Fibroblast of lung (primary cell): ENCODE measurements at regions not wholly inside any gene's neighbourhood (a gene's known extent, or its start where the extent isn't known, plus 50 kb on each side); places are given as distances from the start of the nearest gene placed in this dataset.

Experiments used
- EZH2 ChIP-seq: IDR thresholded peaks from 2 replicates; pipeline ENCODE4 v1.5.1; 2012; ENCODE audit warnings: low read length, control low read depth, mild to moderate bottlenecking; ENCODE audit errors: missing control alignments
- TF ChIP-seq, protein P1 (sequence below), 2 donors: IDR thresholded peaks in 1 of 2; conservative IDR thresholded peaks in 1 of 2; 1 replicate in 1 of 2; 2 replicates in 1 of 2; pipeline ENCODE4 v1.5.1; 2011 to 2012; ENCODE audit warnings: low read length in 2 of 2, control low read depth in 1 of 2, inconsistent platforms in 1 of 2, low read depth in 1 of 2, mild to moderate bottlenecking in 1 of 2

DNA sequence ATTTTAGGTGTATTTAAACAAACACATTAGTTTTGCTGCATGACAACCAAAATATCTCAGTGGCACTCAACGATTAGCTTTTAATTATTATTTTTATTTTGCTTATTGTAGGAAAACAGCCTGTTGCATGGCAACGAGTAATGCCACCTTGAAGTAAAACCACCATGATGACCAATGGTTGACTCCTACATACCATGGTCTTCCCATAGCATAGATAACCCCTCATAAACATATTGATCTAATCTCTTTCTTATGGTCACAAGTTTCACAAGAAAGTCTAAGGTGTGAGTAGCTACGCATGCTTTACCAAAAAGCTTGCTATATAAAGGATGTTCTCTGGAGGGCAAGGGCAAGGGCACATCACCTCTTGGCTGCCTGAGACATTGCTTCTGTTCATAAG lies 61.5 kb upstream of the PTBP2 start:
- TF ChIP-seq, protein P1, sequence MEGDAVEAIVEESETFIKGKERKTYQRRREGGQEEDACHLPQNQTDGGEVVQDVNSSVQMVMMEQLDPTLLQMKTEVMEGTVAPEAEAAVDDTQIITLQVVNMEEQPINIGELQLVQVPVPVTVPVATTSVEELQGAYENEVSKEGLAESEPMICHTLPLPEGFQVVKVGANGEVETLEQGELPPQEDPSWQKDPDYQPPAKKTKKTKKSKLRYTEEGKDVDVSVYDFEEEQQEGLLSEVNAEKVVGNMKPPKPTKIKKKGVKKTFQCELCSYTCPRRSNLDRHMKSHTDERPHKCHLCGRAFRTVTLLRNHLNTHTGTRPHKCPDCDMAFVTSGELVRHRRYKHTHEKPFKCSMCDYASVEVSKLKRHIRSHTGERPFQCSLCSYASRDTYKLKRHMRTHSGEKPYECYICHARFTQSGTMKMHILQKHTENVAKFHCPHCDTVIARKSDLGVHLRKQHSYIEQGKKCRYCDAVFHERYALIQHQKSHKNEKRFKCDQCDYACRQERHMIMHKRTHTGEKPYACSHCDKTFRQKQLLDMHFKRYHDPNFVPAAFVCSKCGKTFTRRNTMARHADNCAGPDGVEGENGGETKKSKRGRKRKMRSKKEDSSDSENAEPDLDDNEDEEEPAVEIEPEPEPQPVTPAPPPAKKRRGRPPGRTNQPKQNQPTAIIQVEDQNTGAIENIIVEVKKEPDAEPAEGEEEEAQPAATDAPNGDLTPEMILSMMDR (conservative IDR thresholded peaks at IDR 0.05 in 1 of 2, IDR thresholded peaks at IDR 0.05 in 1 of 2; ENCODE audit: low read depth in 1 of 2, low read length in 2 of 2) = no peak
- TF ChIP-seq EZH2 = no peak
